ENCODE measurements at regions not wholly inside any gene's neighbourhood (a gene's known extent, or its start where the extent isn't known, plus 50 kb on each side); places are given as distances from the start of the nearest gene placed in this dataset.

GRCh38 chr9:86600977-86601376 lies 246.8 kb upstream of the TUT7 start:
- Histone ChIP-seq H3K36me3 (ENCODE audit: control insufficient read depth in 3 of 3, insufficient read depth in 2 of 3, low read depth in 1 of 3, low read length in 3 of 3) (no peaks in the 10 kb centered on the region), H3K9me3 (ENCODE audit: control insufficient read depth in 2 of 2, insufficient read depth in 1 of 2, low read depth in 1 of 2, low read length in 1 of 2) (no peaks in the 10 kb centered on the region), H3K4me1 (ENCODE audit: control insufficient read depth in 3 of 3, insufficient read depth in 2 of 3, low read depth in 1 of 3, low read length in 2 of 3) (no peaks in the 10 kb centered on the region), H3K27ac (ENCODE audit: low read depth in 1 of 3, low read length in 2 of 3) (no peak overlapping the region), H3K4me3 (ENCODE audit: low read depth in 1 of 3, low read length in 3 of 3) (no peak overlapping the region), H3K27me3 (ENCODE audit: control insufficient read depth in 3 of 3, insufficient read depth in 3 of 3, low read length in 3 of 3) (peaks cover 0 to 1% (median 0%) of the 10 kb centered on the region in 3 donors)
- no peak for FAIRE-seq
- 35 to 48% (median 40%) methylated on average over 3 of the region's 3 CpGs for WGBS, 3 donors
- no peak for DNase-seq

GRCh38 chr9:86600291-86600690 lies 246.1 kb upstream of the TUT7 start:
- FAIRE-seq (no peak), DNase-seq (no peak)
- H3K36me3 ChIP-seq (ENCODE audit: control insufficient read depth in 3 of 3, insufficient read depth in 2 of 3, low read depth in 1 of 3, low read length in 3 of 3), result no peaks in the 10 kb centered on the region
- no peaks in the 10 kb centered on the region for H3K4me1 ChIP-seq (ENCODE audit: control insufficient read depth in 3 of 3, insufficient read depth in 2 of 3, low read depth in 1 of 3, low read length in 2 of 3)
- H3K27me3 ChIP-seq (ENCODE audit: control insufficient read depth in 3 of 3, insufficient read depth in 3 of 3, low read length in 3 of 3), result peaks cover 0 to 1% (median 0%) of the 10 kb centered on the region in 3 donors
- 37 to 50% (median 46%) methylated on average over 3 of the region's 3 CpGs for WGBS, 3 donors
- H3K4me3 ChIP-seq (ENCODE audit: low read depth in 1 of 3, low read length in 3 of 3), result no peak overlapping the region
- H3K27ac ChIP-seq (ENCODE audit: low read depth in 1 of 3, low read length in 2 of 3), result no peak overlapping the region
- H3K9me3 ChIP-seq (ENCODE audit: control insufficient read depth in 2 of 2, insufficient read depth in 1 of 2, low read depth in 1 of 2, low read length in 1 of 2), result no peaks in the 10 kb centered on the region

GRCh38 chr9:86599561-86599960 lies 245.4 kb upstream of the TUT7 start:
- Histone ChIP-seq H3K4me3 (ENCODE audit: low read depth in 1 of 3, low read length in 3 of 3) (no peak overlapping the region), H3K4me1 (ENCODE audit: control insufficient read depth in 3 of 3, insufficient read depth in 2 of 3, low read depth in 1 of 3, low read length in 2 of 3) (no peaks in the 10 kb centered on the region), H3K27ac (ENCODE audit: low read depth in 1 of 3, low read length in 2 of 3) (no peak overlapping the region), H3K27me3 (ENCODE audit: control insufficient read depth in 3 of 3, insufficient read depth in 3 of 3, low read length in 3 of 3) (peaks cover 0 to 1% (median 0%) of the 10 kb centered on the region in 3 donors), H3K9me3 (ENCODE audit: control insufficient read depth in 2 of 2, insufficient read depth in 1 of 2, low read depth in 1 of 2, low read length in 1 of 2) (no peaks in the 10 kb centered on the region), H3K36me3 (ENCODE audit: control insufficient read depth in 3 of 3, insufficient read depth in 2 of 3, low read depth in 1 of 3, low read length in 3 of 3) (no peaks in the 10 kb centered on the region)
- DNase-seq, result no peak
- WGBS, 3 donors, result 14 to 30% (median 27%) methylated on average over 1 of the region's 1 CpG
- FAIRE-seq, result no peak

- DNase-seq, result no peak
- Histone ChIP-seq H3K9me3 (ENCODE audit: control insufficient read depth in 2 of 2, insufficient read depth in 1 of 2, low read depth in 1 of 2, low read length in 1 of 2) (no peaks in the 10 kb centered on the region), H3K4me3 (ENCODE audit: low read depth in 1 of 3, low read length in 3 of 3) (no peak overlapping the region), H3K4me1 (ENCODE audit: control insufficient read depth in 3 of 3, insufficient read depth in 2 of 3, low read depth in 1 of 3, low read length in 2 of 3) (no peaks in the 10 kb centered on the region), H3K36me3 (ENCODE audit: control insufficient read depth in 3 of 3, insufficient read depth in 2 of 3, low read depth in 1 of 3, low read length in 3 of 3) (no peaks in the 10 kb centered on the region), H3K27me3 (ENCODE audit: control insufficient read depth in 3 of 3, insufficient read depth in 3 of 3, low read length in 3 of 3) (peaks cover 0 to 1% (median 0%) of the 10 kb centered on the region in 3 donors), H3K27ac (ENCODE audit: low read depth in 1 of 3, low read length in 2 of 3) (no peak overlapping the region)
- WGBS, 3 donors, result 60 to 66% (median 62%) methylated on average over 10 of the region's 10 CpGs
- FAIRE-seq, result no peak
These were observed 244.4 kb upstream of the TUT7 start for GRCh38 chr9:86598411-86599239.

- WGBS, 3 donors, result 83 to 95% (median 91%) methylated on average over 10 of the region's 10 CpGs
- Histone ChIP-seq H3K4me1 (ENCODE audit: control insufficient read depth in 3 of 3, insufficient read depth in 2 of 3, low read depth in 1 of 3, low read length in 2 of 3) (no peaks in the 10 kb centered on the region), H3K36me3 (ENCODE audit: control insufficient read depth in 3 of 3, insufficient read depth in 2 of 3, low read depth in 1 of 3, low read length in 3 of 3) (no peaks in the 10 kb centered on the region), H3K27ac (ENCODE audit: low read depth in 1 of 3, low read length in 2 of 3) (no peak overlapping the region), H3K27me3 (ENCODE audit: control insufficient read depth in 3 of 3, insufficient read depth in 3 of 3, low read length in 3 of 3) (peaks cover 0 to 3% (median 0%) of the 10 kb centered on the region in 3 donors), H3K4me3 (ENCODE audit: low read depth in 1 of 3, low read length in 3 of 3) (no peak overlapping the region), H3K9me3 (ENCODE audit: control insufficient read depth in 2 of 2, insufficient read depth in 1 of 2, low read depth in 1 of 2, low read length in 1 of 2) (no peaks in the 10 kb centered on the region)
- FAIRE-seq, result no peak
- DNase-seq, result no peak
These were observed 240.5 kb upstream of the TUT7 start for GRCh38 chr9:86594724-86595123.

GRCh38 chr9:86591472-86591871 lies 237.3 kb upstream of the TUT7 start:
- no peaks in the 10 kb centered on the region for H3K4me1 ChIP-seq (ENCODE audit: control insufficient read depth in 3 of 3, insufficient read depth in 2 of 3, low read depth in 1 of 3, low read length in 2 of 3)
- no peaks in the 10 kb centered on the region for H3K9me3 ChIP-seq (ENCODE audit: control insufficient read depth in 2 of 2, insufficient read depth in 1 of 2, low read depth in 1 of 2, low read length in 1 of 2)
- H3K27ac ChIP-seq (ENCODE audit: low read depth in 1 of 3, low read length in 2 of 3), result no peak overlapping the region
- FAIRE-seq (no peak), DNase-seq (no peak)
- WGBS, 3 donors, result 89 to 92% (median 92%) methylated on average over 4 of the region's 4 CpGs
- no peak overlapping the region for H3K4me3 ChIP-seq (ENCODE audit: low read depth in 1 of 3, low read length in 3 of 3)
- no peaks in the 10 kb centered on the region for H3K36me3 ChIP-seq (ENCODE audit: control insufficient read depth in 3 of 3, insufficient read depth in 2 of 3, low read depth in 1 of 3, low read length in 3 of 3)
- peaks cover 0 to 3% (median 0%) of the 10 kb centered on the region in 3 donors for H3K27me3 ChIP-seq (ENCODE audit: control insufficient read depth in 3 of 3, insufficient read depth in 3 of 3, low read length in 3 of 3)

GRCh38 chr9:86589730-86590129 lies 235.5 kb upstream of the TUT7 start:
- Histone ChIP-seq H3K4me1 (ENCODE audit: control insufficient read depth in 3 of 3, insufficient read depth in 2 of 3, low read depth in 1 of 3, low read length in 2 of 3) (no peaks in the 10 kb centered on the region), H3K9me3 (ENCODE audit: control insufficient read depth in 2 of 2, insufficient read depth in 1 of 2, low read depth in 1 of 2, low read length in 1 of 2) (no peaks in the 10 kb centered on the region), H3K4me3 (ENCODE audit: low read depth in 1 of 3, low read length in 3 of 3) (no peak overlapping the region), H3K27me3 (ENCODE audit: control insufficient read depth in 3 of 3, insufficient read depth in 3 of 3, low read length in 3 of 3) (peaks cover 0 to 3% (median 0%) of the 10 kb centered on the region in 3 donors), H3K36me3 (ENCODE audit: control insufficient read depth in 3 of 3, insufficient read depth in 2 of 3, low read depth in 1 of 3, low read length in 3 of 3) (no peaks in the 10 kb centered on the region), H3K27ac (ENCODE audit: low read depth in 1 of 3, low read length in 2 of 3) (no peak overlapping the region)
- FAIRE-seq, result no peak
- WGBS, 3 donors, result 92 to 94% (median 93%) methylated on average over 11 of the region's 11 CpGs
- DNase-seq, result no peak

GRCh38 chr9:86589273-86589672 lies 235.1 kb upstream of the TUT7 start:
- H3K27ac ChIP-seq (ENCODE audit: low read depth in 1 of 3, low read length in 2 of 3), result no peak overlapping the region
- no peaks in the 10 kb centered on the region for H3K4me1 ChIP-seq (ENCODE audit: control insufficient read depth in 3 of 3, insufficient read depth in 2 of 3, low read depth in 1 of 3, low read length in 2 of 3)
- peaks cover 0 to 3% (median 0%) of the 10 kb centered on the region in 3 donors for H3K27me3 ChIP-seq (ENCODE audit: control insufficient read depth in 3 of 3, insufficient read depth in 3 of 3, low read length in 3 of 3)
- H3K36me3 ChIP-seq (ENCODE audit: control insufficient read depth in 3 of 3, insufficient read depth in 2 of 3, low read depth in 1 of 3, low read length in 3 of 3), result no peaks in the 10 kb centered on the region
- no peak overlapping the region for H3K4me3 ChIP-seq (ENCODE audit: low read depth in 1 of 3, low read length in 3 of 3)
- FAIRE-seq (no peak), DNase-seq (no peak)
- WGBS, 3 donors, result 84 to 88% (median 86%) methylated on average over 6 of the region's 6 CpGs
- no peaks in the 10 kb centered on the region for H3K9me3 ChIP-seq (ENCODE audit: control insufficient read depth in 2 of 2, insufficient read depth in 1 of 2, low read depth in 1 of 2, low read length in 1 of 2)

- Histone ChIP-seq H3K27me3 (ENCODE audit: control insufficient read depth in 3 of 3, insufficient read depth in 3 of 3, low read length in 3 of 3) (peaks cover 0 to 3% (median 0%) of the 10 kb centered on the region in 3 donors), H3K9me3 (ENCODE audit: control insufficient read depth in 2 of 2, insufficient read depth in 1 of 2, low read depth in 1 of 2, low read length in 1 of 2) (no peaks in the 10 kb centered on the region), H3K36me3 (ENCODE audit: control insufficient read depth in 3 of 3, insufficient read depth in 2 of 3, low read depth in 1 of 3, low read length in 3 of 3) (no peaks in the 10 kb centered on the region), H3K4me3 (ENCODE audit: low read depth in 1 of 3, low read length in 3 of 3) (peak overlapping the region in 1 of 3 donors; percentile 16), H3K27ac (ENCODE audit: low read depth in 1 of 3, low read length in 2 of 3) (no peak overlapping the region), H3K4me1 (ENCODE audit: control insufficient read depth in 3 of 3, insufficient read depth in 2 of 3, low read depth in 1 of 3, low read length in 2 of 3) (no peaks in the 10 kb centered on the region)
- DNase-seq, result no peak
- FAIRE-seq, result no peak
These were observed 231.9 kb upstream of the TUT7 start for GRCh38 chr9:86586144-86586494.

Data from small intestine (tissue), 7 donors.